ENCODE measurements at regions not wholly inside any gene's neighbourhood (a gene's known extent, or its start where the extent isn't known, plus 50 kb on each side); places are given as distances from the start of the nearest gene placed in this dataset.

- DNase-seq (ENCODE audit: extremely low read depth, low read depth) = no peak
- H3K4me3 ChIP-seq (replicated peaks; ENCODE audit: low read depth, low read length) = no peak overlapping the region
- TF ChIP-seq, protein P1, sequence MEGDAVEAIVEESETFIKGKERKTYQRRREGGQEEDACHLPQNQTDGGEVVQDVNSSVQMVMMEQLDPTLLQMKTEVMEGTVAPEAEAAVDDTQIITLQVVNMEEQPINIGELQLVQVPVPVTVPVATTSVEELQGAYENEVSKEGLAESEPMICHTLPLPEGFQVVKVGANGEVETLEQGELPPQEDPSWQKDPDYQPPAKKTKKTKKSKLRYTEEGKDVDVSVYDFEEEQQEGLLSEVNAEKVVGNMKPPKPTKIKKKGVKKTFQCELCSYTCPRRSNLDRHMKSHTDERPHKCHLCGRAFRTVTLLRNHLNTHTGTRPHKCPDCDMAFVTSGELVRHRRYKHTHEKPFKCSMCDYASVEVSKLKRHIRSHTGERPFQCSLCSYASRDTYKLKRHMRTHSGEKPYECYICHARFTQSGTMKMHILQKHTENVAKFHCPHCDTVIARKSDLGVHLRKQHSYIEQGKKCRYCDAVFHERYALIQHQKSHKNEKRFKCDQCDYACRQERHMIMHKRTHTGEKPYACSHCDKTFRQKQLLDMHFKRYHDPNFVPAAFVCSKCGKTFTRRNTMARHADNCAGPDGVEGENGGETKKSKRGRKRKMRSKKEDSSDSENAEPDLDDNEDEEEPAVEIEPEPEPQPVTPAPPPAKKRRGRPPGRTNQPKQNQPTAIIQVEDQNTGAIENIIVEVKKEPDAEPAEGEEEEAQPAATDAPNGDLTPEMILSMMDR (IDR thresholded peaks at IDR 0.05; ENCODE audit: low read depth, low read length, missing control alignments) = no peak
Observed at GRCh38 chr3:55272031-55272645, 215.0 kb downstream of the WNT5A start.

DNA sequence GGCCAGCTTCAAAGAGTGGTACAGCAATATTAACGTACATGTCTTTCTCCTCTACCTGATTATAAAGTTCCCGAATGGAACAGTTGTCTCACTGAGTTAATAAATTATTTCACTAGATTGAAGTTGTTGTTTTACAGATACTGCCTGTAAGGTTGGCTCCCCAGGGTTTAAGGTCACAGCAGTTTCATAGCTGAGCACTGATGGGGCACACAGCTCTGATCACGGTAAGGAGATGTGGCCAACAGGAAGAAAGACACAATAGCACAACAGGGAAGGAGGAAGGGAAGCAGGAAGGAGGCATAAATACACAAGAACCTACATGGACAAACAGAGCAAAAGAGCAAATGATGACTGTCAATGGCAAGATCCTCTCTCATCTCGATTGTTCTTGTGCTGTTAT, 215.6 kb downstream of the WNT5A start:
- no peak overlapping the region for H3K4me3 ChIP-seq (replicated peaks; ENCODE audit: low read depth, low read length)
- no peak for DNase-seq (ENCODE audit: extremely low read depth, low read depth)
- TF ChIP-seq, protein P1 (IDR thresholded peaks at IDR 0.05; ENCODE audit: low read depth, low read length, missing control alignments) = no peak

GRCh38 chr3:55270976-55271375, 216.1 kb downstream of the WNT5A start:
- no peak overlapping the region for H3K4me3 ChIP-seq (replicated peaks; ENCODE audit: low read depth, low read length)
- no peak for DNase-seq (ENCODE audit: extremely low read depth, low read depth)
- TF ChIP-seq, protein P1 (IDR thresholded peaks at IDR 0.05; ENCODE audit: low read depth, low read length, missing control alignments) = no peak

- H3K4me3 ChIP-seq (replicated peaks; ENCODE audit: low read depth, low read length) = no peak overlapping the region
- DNase-seq (ENCODE audit: extremely low read depth, low read depth) = no peak
- TF ChIP-seq, protein P1 (IDR thresholded peaks at IDR 0.05; ENCODE audit: low read depth, low read length, missing control alignments) = no peak
Observed at GRCh38 chr3:55269636-55270035, 217.5 kb downstream of the WNT5A start.

DNA sequence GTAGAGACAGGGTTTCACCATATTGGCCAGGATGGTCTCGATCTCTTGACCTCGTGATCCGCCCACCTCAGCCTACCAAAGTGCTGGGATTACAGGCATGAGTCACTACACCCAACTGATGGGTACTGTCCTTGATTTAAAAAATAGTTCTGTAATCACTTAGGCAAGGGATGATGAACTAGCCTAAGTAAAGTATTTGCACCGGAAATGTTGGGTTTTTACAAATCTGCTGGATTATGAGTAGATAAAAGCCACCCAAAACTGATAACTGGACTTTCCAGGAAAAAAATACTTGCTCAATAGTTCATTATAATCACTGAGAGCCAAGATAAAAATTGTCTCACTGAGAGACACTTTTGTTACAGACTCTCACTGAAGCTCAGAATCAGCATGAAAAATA, 218.0 kb downstream of the WNT5A start:
- H3K4me3 ChIP-seq (replicated peaks; ENCODE audit: low read depth, low read length) = no peak overlapping the region
- TF ChIP-seq, protein P1 (IDR thresholded peaks at IDR 0.05; ENCODE audit: low read depth, low read length, missing control alignments) = no peak
- DNase-seq (ENCODE audit: extremely low read depth, low read depth) = no peak

GRCh38 chr3:55267206-55267930, 219.7 kb downstream of the WNT5A start:
- DNase-seq (ENCODE audit: extremely low read depth, low read depth) = no peak
- no peak overlapping the region for H3K4me3 ChIP-seq (replicated peaks; ENCODE audit: low read depth, low read length)
- TF ChIP-seq, protein P1 (IDR thresholded peaks at IDR 0.05; ENCODE audit: low read depth, low read length, missing control alignments) = no peak
